B cell (primary cell): ENCODE measurements at regions not wholly inside any gene's neighbourhood (a gene's known extent, or its start where the extent isn't known, plus 50 kb on each side); places are given as distances from the start of the nearest gene placed in this dataset.
"Not testable (repeated sequence)": the region's sequence is repeated elsewhere in the genome, so short reads cannot be mapped to it uniquely, and the experiment has no call there.

Experiments used
- CTCF ChIP-seq: fragments of 200-600 bp; IDR thresholded peaks from one replicate; pipeline ENCODE4 v1.8.0; 2022; ENCODE audit warnings: antibody characterized with exemption, mild to moderate bottlenecking
- EZH2 ChIP-seq: IDR thresholded peaks from 2 replicates; pipeline ENCODE4 v1.6.1; 2012; ENCODE audit warnings: borderline replicate concordance, low read depth, mild to moderate bottlenecking, moderate library complexity, low read length; ENCODE audit not compliant: insufficient read depth, poor library complexity, severe bottlenecking

DNA sequence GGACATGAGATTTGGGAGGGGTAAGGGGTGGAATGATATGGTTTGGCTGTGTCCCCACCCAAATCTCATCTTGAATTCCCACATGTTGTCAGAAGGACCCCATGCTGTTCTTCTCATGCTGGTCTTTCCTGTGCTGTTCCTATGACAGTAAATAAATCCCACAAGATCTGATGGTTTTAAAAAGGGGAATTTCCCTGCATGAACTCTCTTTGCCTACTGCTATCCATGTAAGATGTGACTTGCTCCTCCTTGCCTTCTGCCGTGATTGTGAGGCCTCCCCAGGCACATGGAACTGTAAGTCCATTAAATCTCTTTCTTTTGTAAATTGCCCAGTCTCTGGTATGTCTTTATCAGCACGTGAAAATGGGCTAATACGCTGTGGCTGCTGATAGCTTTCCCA, 115.8 kb downstream of the ENC1 start:
- TF ChIP-seq CTCF, EZH2: not testable (repeated sequence)
